Chondrocyte (in vitro differentiated cells): ENCODE measurements at regions not wholly inside any gene's neighbourhood (a gene's known extent, or its start where the extent isn't known, plus 50 kb on each side); places are given as distances from the start of the nearest gene placed in this dataset.

ENCODE experiments used
- DNase-seq: peaks from one replicate; pipeline ENCODE4 v3.0.0; 2021; ENCODE audit warnings: mixed read lengths, low spot score
- H3K27ac Mint-ChIP-seq: one replicate; pipeline ENCODE4 v1.8.0; 2021; ENCODE audit warnings: mild to moderate bottlenecking, moderate library complexity, mixed read lengths; ENCODE audit not compliant: unreplicated experiment
- H3K27me3 Mint-ChIP-seq: 2 replicates; pipeline ENCODE4 v1.8.0; 2021; ENCODE audit warnings: low read depth, mixed read lengths
- H3K36me3 Mint-ChIP-seq: 2 replicates; pipeline ENCODE4 v1.8.0; 2021; ENCODE audit warnings: low read depth, mixed read lengths
- H3K4me1 Mint-ChIP-seq: 2 replicates; pipeline ENCODE4 v1.8.0; 2021; ENCODE audit warnings: low read depth, mild to moderate bottlenecking, mixed read lengths
- H3K4me3 Mint-ChIP-seq: one replicate; pipeline ENCODE4 v1.8.0; 2021; ENCODE audit warnings: mild to moderate bottlenecking, moderate library complexity, mixed read lengths; ENCODE audit not compliant: unreplicated experiment
- H3K9me3 Mint-ChIP-seq: 2 replicates; pipeline ENCODE4 v1.8.0; 2021; ENCODE audit warnings: low read depth, mixed read lengths
- TF ChIP-seq, protein P1 (sequence below): fragments of 200-600 bp; sonication (generic); IDR thresholded peaks from 2 replicates; pipeline ENCODE4 v1.5.0; 2021; ENCODE audit warnings: antibody characterized with exemption, mild to moderate bottlenecking, moderate library complexity

DNA sequence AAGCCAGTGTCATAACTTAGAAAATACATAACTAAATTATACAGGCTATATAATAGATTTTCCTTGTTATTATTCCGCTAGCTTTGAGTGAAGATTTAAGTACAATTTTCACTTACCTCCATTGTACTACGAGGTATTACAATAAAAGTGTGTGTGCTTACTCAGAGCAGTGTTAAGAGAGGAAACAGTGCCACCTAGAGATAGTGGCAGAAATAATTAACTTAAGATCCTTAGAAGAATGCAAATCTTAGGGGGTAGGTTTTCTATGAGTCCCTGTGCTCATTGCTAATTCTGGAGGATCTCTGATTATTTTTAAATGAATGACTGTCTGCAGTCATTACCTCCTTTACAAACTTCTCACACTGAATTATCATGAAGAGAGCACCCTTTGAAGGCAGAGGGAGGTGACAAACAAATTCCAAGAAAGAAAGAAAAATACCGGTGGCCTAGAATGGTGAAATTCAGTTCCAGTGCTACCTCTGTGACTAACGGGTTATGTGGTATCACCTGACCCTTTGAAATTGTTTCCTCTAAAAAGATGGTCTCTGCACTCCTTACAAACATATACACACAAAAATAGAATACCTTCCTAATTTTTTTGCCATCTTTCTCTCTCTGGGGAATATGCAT lies 379.8 kb downstream of the TRIM36 start:
- TF ChIP-seq, protein P1, sequence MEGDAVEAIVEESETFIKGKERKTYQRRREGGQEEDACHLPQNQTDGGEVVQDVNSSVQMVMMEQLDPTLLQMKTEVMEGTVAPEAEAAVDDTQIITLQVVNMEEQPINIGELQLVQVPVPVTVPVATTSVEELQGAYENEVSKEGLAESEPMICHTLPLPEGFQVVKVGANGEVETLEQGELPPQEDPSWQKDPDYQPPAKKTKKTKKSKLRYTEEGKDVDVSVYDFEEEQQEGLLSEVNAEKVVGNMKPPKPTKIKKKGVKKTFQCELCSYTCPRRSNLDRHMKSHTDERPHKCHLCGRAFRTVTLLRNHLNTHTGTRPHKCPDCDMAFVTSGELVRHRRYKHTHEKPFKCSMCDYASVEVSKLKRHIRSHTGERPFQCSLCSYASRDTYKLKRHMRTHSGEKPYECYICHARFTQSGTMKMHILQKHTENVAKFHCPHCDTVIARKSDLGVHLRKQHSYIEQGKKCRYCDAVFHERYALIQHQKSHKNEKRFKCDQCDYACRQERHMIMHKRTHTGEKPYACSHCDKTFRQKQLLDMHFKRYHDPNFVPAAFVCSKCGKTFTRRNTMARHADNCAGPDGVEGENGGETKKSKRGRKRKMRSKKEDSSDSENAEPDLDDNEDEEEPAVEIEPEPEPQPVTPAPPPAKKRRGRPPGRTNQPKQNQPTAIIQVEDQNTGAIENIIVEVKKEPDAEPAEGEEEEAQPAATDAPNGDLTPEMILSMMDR = peak; percentile 79
- no peak for DNase-seq
- Mint-ChIP-seq H3K4me1 (no peaks in the 10 kb centered on the region), H3K9me3 (no peaks in the 10 kb centered on the region), H3K27ac (no peak overlapping the region), H3K27me3 (peaks cover 26% of the 10 kb centered on the region), H3K4me3 (no peak overlapping the region), H3K36me3 (no peaks in the 10 kb centered on the region)

DNA sequence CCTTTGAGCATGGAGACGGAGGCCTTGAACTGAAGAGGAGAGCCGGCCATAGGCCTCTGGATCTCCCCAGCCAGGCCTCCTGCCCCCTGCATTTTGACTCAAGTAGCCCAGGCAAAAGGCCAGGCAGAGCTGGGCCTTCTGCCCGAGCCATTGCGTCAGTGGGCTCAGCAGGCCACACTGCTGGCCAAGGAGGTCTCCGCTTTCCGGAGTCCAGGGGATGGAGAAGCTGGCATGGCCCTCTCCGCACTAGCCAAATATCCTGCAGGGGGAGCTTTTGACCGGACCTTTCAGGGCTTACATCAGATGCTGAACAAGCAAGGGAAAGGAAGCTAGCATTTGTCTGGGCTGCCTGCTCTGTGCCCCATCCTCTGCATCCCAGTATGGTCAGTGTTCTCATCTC lies 386.8 kb downstream of the TRIM36 start:
- TF ChIP-seq, protein P1 = no peak
- DNase-seq = no peak
- Mint-ChIP-seq H3K27me3 (peaks cover 2% of the 10 kb centered on the region), H3K4me1 (no peaks in the 10 kb centered on the region), H3K4me3 (no peak overlapping the region), H3K36me3 (no peaks in the 10 kb centered on the region), H3K9me3 (no peaks in the 10 kb centered on the region), H3K27ac (no peak overlapping the region)

DNA sequence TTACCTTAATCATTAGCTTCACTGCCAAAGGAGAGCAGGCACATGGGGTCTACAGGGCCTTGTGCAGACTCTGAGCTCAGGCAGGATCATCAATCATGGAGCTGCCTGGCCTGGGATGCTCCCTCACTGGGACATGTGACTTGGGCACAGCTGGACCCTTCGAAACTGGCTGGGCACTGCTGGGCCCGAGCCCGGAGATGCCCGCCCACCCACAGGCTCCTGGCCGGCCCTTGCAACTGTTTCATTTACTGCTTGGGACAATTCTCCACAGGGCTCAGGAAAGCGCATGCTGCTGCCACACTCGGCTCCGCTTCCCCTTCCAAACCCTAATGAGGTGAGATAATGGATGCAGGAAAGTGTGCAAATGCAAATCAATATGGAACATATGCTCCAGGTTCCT lies 387.5 kb downstream of the TRIM36 start:
- no peaks in the 10 kb centered on the region for H3K9me3 Mint-ChIP-seq

DNA sequence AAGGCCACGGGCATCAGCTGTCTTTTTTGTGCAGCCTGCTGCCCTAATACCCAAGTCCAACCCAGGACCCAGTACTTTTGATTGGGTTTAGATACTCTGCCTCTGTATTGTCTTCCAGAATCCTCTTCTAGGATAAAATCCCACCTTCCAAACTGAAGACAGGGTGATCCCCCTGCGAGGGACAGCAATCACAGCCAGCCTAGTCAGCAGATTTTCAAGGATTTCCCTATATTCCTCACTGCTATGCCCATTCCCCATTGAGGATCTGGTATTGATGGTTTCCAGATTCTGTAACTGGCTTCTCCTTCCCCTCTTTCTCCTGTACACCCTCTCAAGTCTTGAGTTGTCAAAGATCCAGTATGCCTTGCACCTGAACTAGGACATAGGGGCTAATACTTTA lies 389.4 kb downstream of the TRIM36 start:
- Mint-ChIP-seq H3K27ac (no peak overlapping the region), H3K9me3 (no peaks in the 10 kb centered on the region)
- TF ChIP-seq, protein P1 = no peak

More for the DNA sequence above, 387.5 kb downstream of the TRIM36 start:
- Mint-ChIP-seq H3K4me1 (no peaks in the 10 kb centered on the region), H3K27me3 (no peaks in the 10 kb centered on the region), H3K36me3 (no peaks in the 10 kb centered on the region), H3K27ac (no peak overlapping the region), H3K4me3 (no peak overlapping the region)
- DNase-seq = no peak
- TF ChIP-seq, protein P1 = no peak

DNA sequence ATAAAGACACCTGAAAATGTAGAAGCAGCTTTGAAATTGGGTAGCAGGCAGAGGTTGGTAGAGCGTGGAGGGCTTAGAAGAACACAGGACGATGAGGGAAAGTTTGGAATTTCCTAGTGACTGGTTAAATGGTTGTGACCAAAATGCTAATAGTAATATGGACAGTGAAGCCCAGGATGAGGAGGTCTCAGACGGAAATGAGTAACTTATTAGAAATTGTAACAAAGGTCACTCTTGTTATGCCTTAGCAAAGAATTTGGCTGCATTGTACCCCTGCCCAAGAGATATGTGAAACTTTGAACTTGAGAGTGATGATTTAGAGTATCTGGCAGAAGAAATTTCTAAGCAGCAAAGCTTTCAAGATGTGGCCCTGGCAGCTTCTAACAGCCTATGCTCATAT lies 382.5 kb downstream of the KCNN2 start:
- Mint-ChIP-seq H3K9me3 (no peaks in the 10 kb centered on the region), H3K27me3 (peaks cover 4% of the 10 kb centered on the region), H3K27ac (no peak overlapping the region), H3K4me1 (no peaks in the 10 kb centered on the region), H3K4me3 (no peak overlapping the region), H3K36me3 (no peaks in the 10 kb centered on the region)
- DNase-seq = no peak
- TF ChIP-seq, protein P1 = no peak

More for the DNA sequence above, 389.4 kb downstream of the TRIM36 start:
- no peak overlapping the region for H3K4me3 Mint-ChIP-seq
- no peaks in the 10 kb centered on the region for H3K36me3 Mint-ChIP-seq
- no peaks in the 10 kb centered on the region for H3K27me3 Mint-ChIP-seq
- H3K4me1 Mint-ChIP-seq = no peaks in the 10 kb centered on the region
- DNase-seq = no peak
